HepG2 (cell line): ENCODE measurements at regions not wholly inside any gene's neighbourhood (a gene's known extent, or its start where the extent isn't known, plus 50 kb on each side); places are given as distances from the start of the nearest gene placed in this dataset.

Experiments used
- ARID5B ChIP-seq: IDR thresholded peaks from 2 replicates; pipeline ENCODE4 v1.4.0; 2020; ENCODE audit warnings: mild to moderate bottlenecking, missing genetic modification reagents
- CAMTA2 ChIP-seq: sonication (generic); formaldehyde crosslinking; IDR thresholded peaks from 2 replicates; pipeline ENCODE4 v1.4.0; 2020; ENCODE audit warnings: mild to moderate bottlenecking, missing genetic modification reagents, borderline replicate concordance
- ELF3 ChIP-seq: IDR thresholded peaks from 2 replicates; pipeline ENCODE4 v1.6.1; 2016; ENCODE audit warnings: missing genetic modification reagents, missing compliant biosample characterization
- FOXA1 ChIP-seq, 2 experiments: fragments of 450-650 bp in 1 of 2; sonication (generic) in 1 of 2; formaldehyde crosslinking in 1 of 2; IDR thresholded peaks; 2 replicates each; pipeline versions ENCODE4 v1.4.0 to v1.6.1; 2016 to 2020; ENCODE audit warnings: missing genetic modification reagents in 1 of 2
- FOXC1 ChIP-seq: sonication (generic); formaldehyde crosslinking; IDR thresholded peaks from 2 replicates; pipeline ENCODE4 v1.8.0; 2022; ENCODE audit warnings: mild to moderate bottlenecking, missing genetic modification reagents, borderline replicate concordance
- GLI4 ChIP-seq: sonication (generic); formaldehyde crosslinking; IDR thresholded peaks from 2 replicates; pipeline ENCODE4 v1.5.1; 2020; ENCODE audit warnings: missing genetic modification reagents, mild to moderate bottlenecking, moderate library complexity, borderline replicate concordance
- JDP2 ChIP-seq: sonication (generic); formaldehyde crosslinking; IDR thresholded peaks from 2 replicates; pipeline ENCODE4 v1.8.1; 2022; ENCODE audit warnings: missing genetic modification reagents, borderline replicate concordance
- NFKBIZ ChIP-seq: IDR thresholded peaks from 2 replicates; pipeline ENCODE4 v1.6.1; 2018; ENCODE audit warnings: missing genetic modification reagents, missing compliant biosample characterization
- PLRG1 ChIP-seq: fragments of 450-650 bp; conservative IDR thresholded peaks from 2 replicates; pipeline ENCODE4 v1.6.1; 2016
- POGK ChIP-seq: sonication (generic); formaldehyde crosslinking; conservative IDR thresholded peaks from 2 replicates; pipeline ENCODE4 v1.8.0; 2022; ENCODE audit warnings: mild to moderate bottlenecking, moderate library complexity, missing genetic modification reagents
- PPARG ChIP-seq: conservative IDR thresholded peaks from 2 replicates; pipeline ENCODE4 v1.6.1; 2016; ENCODE audit warnings: missing biosample characterization, missing genetic modification reagents
- RARG ChIP-seq: sonication (generic); formaldehyde crosslinking; IDR thresholded peaks from 2 replicates; pipeline ENCODE4 v1.4.0; 2020; ENCODE audit warnings: low read depth, mild to moderate bottlenecking, missing genetic modification reagents
- RFX5 ChIP-seq: IDR thresholded peaks from 2 replicates; pipeline ENCODE4 v1.6.1; 2011; ENCODE audit warnings: low read depth, low read length, improper control_type of control experiment
- SMARCC2 ChIP-seq: fragments of 450-650 bp; IDR thresholded peaks from 2 replicates; pipeline ENCODE4 v1.6.1; 2017; ENCODE audit warnings: antibody characterized with exemption, mild to moderate bottlenecking
- SP4 ChIP-seq: sonication (generic); formaldehyde crosslinking; IDR thresholded peaks from 2 replicates; pipeline ENCODE4 v1.8.1; 2023; ENCODE audit warnings: mild to moderate bottlenecking, missing genetic modification reagents
- SUZ12 ChIP-seq: fragments of 150-350 bp; IDR thresholded peaks from 2 replicates; pipeline ENCODE4 v1.6.1; 2014; ENCODE audit warnings: low read depth, low read length
- ZFY ChIP-seq: sonication (generic); formaldehyde crosslinking; IDR thresholded peaks from 2 replicates; pipeline ENCODE4 v1.4.0; 2020; ENCODE audit warnings: missing genetic modification reagents
- ZNF12 ChIP-seq: sonication (generic); formaldehyde crosslinking; IDR thresholded peaks from 2 replicates; pipeline ENCODE4 v1.5.0; 2020; ENCODE audit warnings: missing genetic modification reagents
- ZNF138 ChIP-seq: sonication (generic); formaldehyde crosslinking; IDR thresholded peaks from 2 replicates; pipeline ENCODE4 v1.5.0; 2020; ENCODE audit warnings: mild to moderate bottlenecking, low read depth, missing genetic modification reagents
- ZNF510 ChIP-seq: sonication (generic); formaldehyde crosslinking; IDR thresholded peaks from 2 replicates; pipeline ENCODE4 v1.4.0; 2020; ENCODE audit warnings: low read depth, mild to moderate bottlenecking, missing genetic modification reagents
- ZNF569 ChIP-seq: sonication (generic); formaldehyde crosslinking; IDR thresholded peaks from 2 replicates; pipeline ENCODE4 v1.5.0; 2020; ENCODE audit warnings: mild to moderate bottlenecking, missing genetic modification reagents, moderate library complexity, borderline replicate concordance
- ZNF574 ChIP-seq: sonication (generic); formaldehyde crosslinking; IDR thresholded peaks from 2 replicates; pipeline ENCODE4 v1.4.0; 2020; ENCODE audit warnings: missing genetic modification reagents
- ZNF841 ChIP-seq: sonication (generic); formaldehyde crosslinking; IDR thresholded peaks from 2 replicates; pipeline ENCODE4 v1.8.1; 2023; ENCODE audit warnings: missing genetic modification reagents, borderline replicate concordance
- ZSCAN21 ChIP-seq: sonication (generic); formaldehyde crosslinking; IDR thresholded peaks from 2 replicates; pipeline ENCODE4 v1.8.0; 2022; ENCODE audit warnings: mild to moderate bottlenecking, missing genetic modification reagents, moderate library complexity, borderline replicate concordance

GRCh38 chr17:72397223-72397667 is 276.4 kb downstream of the SOX9 start (continued):
- TF ChIP-seq ARID5B (CRISPR knock-in tag), result peak; percentile 94
- no peak for TF ChIP-seq SUZ12
- TF ChIP-seq FOXA1 (IDR thresholded peaks at IDR 0.05), result no peak
- peak; percentile 54; the same call in 1 of the 2 replicates for TF ChIP-seq FOXA1 (CRISPR knock-in tag; IDR thresholded peaks at IDR 0.05)
- no peak for TF ChIP-seq GLI4 (CRISPR knock-in tag)
- peak; percentile 63; the same call in 1 of the 2 replicates for TF ChIP-seq ELF3 (CRISPR knock-in tag)
- TF ChIP-seq POGK (CRISPR knock-in tag), result no peak; the same call in 1 of the 2 replicates
- TF ChIP-seq ZNF574, result peak; percentile 59
- TF ChIP-seq ZNF138 (CRISPR knock-in tag), result no peak
- TF ChIP-seq RARG (CRISPR knock-in tag), result no peak
- no peak for TF ChIP-seq PLRG1
- TF ChIP-seq PPARG (CRISPR knock-in tag), result 0 out of 2 replicates have a peak, but pooled peaks have one; percentile 42
- TF ChIP-seq FOXC1, result no peak
- TF ChIP-seq ZSCAN21 (CRISPR knock-in tag), result no peak
- TF ChIP-seq CAMTA2 (CRISPR knock-in tag), result no peak
- TF ChIP-seq SP4 (CRISPR knock-in tag), result no peak
- no peak for TF ChIP-seq SMARCC2
- no peak for TF ChIP-seq ZFY
- no peak for TF ChIP-seq ZNF841 (CRISPR knock-in tag)
- no peak for TF ChIP-seq JDP2 (CRISPR knock-in tag)
- peak; percentile 78 for TF ChIP-seq ZNF12 (CRISPR knock-in tag)
- no peak for TF ChIP-seq NFKBIZ (CRISPR knock-in tag)
- TF ChIP-seq ZNF510 (CRISPR knock-in tag), result no peak
- no peak for TF ChIP-seq ZNF569
- TF ChIP-seq RFX5, result no peak
